HG03108 (cell line): ENCODE measurements at regions not wholly inside any gene's neighbourhood (a gene's known extent, or its start where the extent isn't known, plus 50 kb on each side); places are given as distances from the start of the nearest gene placed in this dataset.
"Not testable (repeated sequence)": the region's sequence is repeated elsewhere in the genome, so short reads cannot be mapped to it uniquely, and the experiment has no call there.

Experiments
- ATAC-seq: cut with Tn5 transposase; IDR thresholded peaks from one replicate; pipeline ENCODE4 v1.9.1; 2021; ENCODE audit warnings: moderate library complexity; ENCODE audit not compliant: unreplicated experiment

DNA sequence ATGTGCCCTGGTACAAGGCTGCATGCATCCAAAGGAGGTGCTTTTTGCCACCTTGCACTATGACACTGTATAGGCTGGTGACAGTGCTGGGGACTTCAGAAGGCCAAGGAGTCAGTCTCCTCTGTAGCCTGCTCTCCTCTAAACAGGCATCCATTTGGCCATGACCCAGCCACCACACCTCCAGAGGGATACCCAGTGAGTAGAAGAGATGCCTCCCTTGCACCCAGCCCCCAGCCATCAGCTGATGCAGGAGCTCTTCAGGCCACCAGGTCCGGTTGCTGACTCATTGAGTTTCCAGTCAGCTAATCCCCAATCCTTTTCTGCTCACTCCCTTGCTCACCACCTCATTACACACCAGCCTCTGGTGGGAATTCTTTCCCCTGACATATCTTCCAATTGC is 99.8 kb downstream of the PJA1 start:
- no peak for ATAC-seq

DNA sequence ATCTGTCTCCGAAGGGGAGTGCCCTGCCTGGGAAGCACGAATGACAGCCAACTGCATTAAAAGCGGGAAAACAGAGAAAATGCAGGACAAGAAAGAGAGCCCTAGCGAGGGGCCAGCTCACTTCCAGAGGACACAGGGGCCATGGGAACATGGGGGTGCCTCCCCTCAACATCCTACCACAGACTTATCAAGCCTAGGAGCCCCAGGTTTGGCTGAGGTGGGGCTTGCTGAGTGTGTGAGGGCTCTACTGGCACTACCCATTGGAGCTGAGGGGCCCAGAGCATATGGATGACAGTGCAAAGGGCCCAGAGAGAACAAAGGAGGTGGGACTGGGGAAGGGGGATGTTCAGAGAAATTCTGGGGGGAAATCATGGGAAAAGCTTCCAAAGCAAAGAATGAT is 101.8 kb downstream of the PJA1 start:
- no peak for ATAC-seq

DNA sequence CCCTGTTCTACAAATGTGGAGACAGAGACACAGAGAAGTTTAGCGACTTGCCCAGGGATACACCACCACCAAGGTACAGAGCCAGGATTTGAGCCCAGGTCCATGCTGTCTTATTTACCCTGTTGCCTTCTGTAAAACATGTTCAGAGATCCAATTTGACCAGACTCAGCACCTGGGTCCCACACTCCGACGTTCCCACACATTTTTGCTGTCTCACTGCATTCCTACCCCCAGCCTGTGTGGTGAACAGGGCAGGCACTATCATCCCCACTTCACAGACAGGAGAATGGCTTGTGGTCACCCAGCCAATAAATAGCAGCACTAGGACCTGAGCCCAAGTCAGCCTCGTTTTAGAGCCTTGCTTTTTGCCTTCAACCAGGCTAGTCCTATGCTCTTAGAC is 102.8 kb downstream of the PJA1 start:
- ATAC-seq, result no peak

DNA sequence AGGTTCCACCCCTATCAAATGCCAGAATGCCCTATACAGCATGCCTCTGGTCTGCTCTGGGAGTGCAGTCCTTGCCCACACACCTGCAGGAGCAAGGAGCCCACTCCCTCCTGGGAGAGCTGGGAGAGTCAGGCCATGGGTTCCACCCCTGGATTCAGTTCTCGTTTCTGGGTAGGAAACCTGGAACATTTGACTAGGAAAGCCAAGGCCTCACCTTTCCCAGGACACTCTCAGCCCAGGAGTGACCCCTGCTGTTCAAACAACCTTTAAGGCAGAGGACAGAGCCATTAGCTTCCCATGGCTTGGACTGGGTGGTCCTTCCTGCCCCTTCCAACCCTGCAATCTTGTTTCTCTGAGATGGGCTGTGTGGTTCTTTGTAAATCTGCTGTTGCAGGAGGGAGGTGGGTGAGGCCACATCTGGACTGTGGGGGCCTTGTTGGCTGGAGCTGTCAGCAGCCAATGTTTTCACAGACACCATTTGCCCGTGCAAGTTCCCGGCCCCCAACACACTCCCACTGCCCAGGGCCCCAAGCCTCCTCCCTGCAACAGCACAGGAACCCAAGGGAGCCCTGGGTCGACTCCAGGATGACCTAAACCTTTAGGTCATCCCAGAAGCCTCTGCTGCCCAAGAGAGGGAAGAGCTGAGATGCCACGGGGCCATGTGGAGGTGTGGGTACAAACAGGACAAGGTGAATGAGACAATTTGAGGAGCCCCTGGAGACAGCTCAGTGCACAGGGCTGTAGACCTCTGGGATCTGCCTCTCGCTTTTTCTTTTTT is 104.4 kb downstream of the PJA1 start:
- no peak for ATAC-seq

DNA sequence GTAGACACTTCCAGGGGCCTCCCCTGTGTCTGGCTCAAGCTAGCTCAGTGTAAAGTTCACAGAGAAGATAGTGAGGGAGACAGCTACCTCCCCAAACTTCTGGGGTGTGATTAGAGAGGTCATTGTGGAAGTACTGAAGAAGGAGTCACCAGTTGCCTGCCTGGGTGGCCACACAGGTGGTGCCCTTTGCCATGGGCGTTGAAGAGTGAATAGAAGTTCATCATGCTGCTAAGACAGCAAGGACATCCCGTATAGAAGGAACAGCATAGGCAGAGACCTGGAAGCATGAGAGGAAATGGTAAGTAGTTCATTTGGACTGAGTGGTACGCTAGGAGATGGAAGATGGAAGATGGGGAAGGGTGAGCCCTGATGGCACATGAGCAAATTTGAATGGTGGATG is 110.1 kb downstream of the PJA1 start:
- no peak for ATAC-seq

DNA sequence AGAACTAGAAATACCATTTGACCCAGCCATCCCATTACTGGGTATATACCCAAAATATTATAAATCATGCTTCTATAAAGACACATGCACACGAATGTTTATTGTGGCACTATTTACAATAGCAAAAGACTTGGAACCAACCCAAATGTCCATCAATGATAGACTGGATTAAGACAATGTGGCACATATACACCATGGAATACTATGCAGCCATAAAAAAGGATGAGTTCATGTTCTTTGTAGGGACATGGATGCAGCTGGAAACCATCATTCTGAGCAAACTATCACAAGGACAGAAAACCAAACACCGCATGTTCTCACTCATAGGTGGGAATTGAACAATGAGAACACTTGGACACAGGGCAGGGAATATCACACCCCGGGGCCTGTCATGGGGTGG is 110.8 kb downstream of the PJA1 start:
- ATAC-seq, result not testable (repeated sequence)

DNA sequence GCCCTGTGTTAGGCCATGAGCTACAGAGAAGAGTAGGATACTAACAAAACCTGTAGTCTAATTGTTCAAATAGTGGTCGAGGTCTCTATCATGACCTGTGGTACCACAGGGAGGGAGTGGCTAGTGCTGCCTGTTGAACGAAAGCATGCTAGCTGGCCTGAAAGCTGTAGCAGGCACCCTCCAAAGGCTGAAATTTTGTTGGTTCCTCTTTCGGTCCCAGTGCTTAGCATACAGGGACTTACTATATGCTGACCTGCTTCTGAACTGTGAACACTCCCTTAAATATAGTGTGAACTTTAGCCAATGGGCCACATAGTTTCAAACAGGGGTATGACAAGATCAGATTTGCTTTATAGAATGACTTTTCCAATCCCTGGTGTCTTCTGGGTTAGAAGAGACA is 113.4 kb downstream of the PJA1 start:
- no peak for ATAC-seq

DNA sequence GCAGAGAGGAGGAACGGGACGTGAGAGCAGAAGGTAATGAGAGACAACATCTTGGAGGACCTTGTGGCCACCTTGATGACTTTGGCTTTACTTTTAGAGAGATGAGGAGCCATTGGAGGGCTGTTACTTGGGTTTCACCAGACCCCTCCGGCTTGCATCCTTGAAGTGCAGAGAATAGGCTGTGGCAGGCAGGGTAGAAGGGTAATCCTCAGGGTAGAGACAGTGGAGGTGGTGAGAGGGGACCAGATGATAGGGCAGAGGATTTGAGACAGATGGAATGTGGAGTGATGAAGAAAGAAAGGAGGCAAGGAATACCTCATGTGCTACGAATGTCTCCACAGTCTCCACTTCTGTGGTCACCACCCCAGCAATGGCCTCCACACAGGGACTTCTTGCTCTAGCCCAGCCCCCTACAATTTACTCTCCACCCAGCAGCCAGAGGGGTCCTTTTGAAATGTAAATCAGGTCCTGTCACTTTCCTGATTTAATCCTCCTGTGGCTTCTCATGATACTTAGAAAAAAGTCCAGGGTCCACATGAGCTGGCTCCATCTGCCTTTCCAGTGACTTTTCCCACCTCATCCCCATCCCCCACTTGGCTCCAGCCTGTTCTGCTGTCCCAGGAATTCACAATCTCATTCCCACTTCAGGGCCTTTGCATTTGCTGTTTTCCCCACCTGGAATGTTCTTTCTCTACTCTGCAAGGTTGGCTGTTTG is 115.0 kb downstream of the PJA1 start:
- no peak for ATAC-seq

DNA sequence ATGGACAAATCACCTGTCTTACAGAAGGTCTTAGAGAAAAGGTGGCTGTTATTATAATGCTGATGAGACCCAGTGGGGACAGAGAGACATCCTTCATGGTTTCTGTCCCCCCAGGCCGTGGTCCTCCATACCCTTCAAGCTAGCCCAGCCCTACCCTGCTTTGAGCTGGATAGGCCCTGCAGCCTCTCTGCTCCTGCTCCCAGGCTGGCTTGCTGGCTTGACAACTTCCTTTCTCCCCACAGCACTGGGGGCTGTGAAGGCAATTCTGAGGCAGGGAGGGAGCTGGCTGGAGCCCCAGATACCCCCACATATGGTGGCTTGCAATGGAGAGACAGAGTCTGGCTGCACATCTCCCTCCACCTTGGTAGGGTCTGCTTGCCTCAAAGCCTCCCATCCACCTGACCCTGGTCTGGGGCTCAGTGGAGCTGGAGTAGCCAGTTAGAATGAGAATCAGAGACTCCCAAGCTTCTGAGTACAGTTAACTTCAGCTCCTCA is 118.2 kb downstream of the PJA1 start:
- no peak for ATAC-seq

DNA sequence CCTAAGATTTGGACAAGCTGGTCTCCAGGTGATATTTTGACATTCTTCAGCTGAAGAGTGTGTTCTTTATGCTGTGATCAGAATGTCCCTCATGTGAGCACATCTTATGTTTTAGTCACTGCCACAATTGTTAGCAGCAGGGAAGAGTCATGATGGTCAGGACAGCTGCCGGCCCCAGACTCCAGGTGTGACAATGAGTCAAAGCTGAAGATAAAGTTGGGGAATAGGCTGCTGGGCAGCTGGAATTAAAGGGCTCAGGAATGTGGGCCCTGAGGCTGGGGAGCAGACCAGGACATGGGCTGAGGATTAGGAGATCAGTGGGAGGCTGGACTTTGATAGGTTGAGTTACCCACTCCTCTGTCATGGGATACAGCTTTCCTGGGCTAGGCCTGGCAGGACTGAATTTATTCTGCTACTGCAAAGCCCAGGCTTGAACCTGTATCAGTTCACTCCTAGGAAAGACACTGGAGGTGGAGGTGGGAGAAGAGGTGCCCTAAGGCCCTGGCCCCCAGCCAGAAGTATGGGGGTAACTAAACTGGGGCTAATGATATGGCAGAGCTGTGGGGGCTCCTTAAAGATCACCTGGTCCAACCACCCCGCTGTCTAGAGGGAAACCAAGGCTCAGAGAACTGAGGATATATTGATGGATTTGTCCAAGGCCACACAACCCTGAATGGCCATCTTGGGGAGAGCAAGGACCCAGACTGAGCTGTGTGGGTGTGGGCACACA is 119.5 kb downstream of the PJA1 start:
- ATAC-seq, result no peak

DNA sequence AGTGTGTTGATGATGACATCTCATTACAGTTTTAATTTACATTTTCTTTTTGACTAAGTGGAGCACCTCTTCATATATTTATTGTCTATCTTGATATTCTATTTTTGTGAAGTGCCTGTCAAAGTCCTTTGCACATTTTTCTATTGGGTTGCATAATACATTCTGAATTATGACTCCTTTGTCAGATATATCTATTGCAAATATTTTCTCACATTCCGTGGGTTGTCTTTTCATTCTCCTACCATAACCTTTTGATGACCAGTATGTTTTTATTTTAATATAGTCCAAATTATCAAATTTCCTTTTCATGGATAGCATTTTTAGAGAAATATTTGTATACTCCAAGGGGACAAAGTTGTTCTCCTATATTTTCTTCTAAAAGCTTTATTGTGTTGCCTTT is 126.4 kb downstream of the PJA1 start:
- ATAC-seq, result no peak

DNA sequence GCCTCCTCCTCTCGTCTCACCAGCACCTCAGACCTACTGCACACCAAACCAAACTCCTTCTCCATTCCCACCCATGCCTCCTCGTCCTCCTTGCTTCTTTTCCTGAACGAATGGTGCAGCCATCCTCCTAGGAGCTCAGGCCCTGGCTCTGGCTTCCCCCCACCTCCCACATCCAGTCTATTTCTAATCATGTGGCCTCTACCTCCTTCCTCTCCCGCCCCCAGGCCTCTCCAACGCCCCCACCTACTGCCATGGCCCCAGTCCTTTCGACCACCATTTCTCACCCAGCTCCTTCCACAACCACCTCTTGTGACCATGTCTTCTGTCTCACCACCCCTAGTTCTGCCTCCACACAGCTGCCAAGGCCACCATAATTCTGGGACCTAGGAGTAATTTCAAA is 127.1 kb downstream of the PJA1 start:
- no peak for ATAC-seq

DNA sequence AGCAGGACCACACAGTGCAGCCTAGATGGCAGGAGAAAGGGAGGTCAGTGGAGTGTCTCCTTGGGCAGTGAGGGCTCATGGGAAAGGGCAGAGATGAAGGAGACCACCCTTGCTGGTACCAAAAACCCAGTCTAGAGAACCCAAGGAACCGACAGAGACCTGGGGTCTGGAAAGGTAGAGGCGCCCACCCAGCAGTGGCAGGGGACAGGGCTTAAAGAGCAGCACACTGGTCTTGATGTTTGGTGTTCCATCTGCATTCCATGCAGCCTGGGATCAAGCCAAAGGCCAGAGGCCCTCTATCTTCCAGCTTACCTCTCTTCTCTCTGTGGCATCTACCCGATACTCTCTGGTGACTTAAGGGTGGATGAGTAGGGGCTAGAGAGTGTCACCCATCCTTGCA is 127.5 kb downstream of the PJA1 start:
- ATAC-seq, result no peak

DNA sequence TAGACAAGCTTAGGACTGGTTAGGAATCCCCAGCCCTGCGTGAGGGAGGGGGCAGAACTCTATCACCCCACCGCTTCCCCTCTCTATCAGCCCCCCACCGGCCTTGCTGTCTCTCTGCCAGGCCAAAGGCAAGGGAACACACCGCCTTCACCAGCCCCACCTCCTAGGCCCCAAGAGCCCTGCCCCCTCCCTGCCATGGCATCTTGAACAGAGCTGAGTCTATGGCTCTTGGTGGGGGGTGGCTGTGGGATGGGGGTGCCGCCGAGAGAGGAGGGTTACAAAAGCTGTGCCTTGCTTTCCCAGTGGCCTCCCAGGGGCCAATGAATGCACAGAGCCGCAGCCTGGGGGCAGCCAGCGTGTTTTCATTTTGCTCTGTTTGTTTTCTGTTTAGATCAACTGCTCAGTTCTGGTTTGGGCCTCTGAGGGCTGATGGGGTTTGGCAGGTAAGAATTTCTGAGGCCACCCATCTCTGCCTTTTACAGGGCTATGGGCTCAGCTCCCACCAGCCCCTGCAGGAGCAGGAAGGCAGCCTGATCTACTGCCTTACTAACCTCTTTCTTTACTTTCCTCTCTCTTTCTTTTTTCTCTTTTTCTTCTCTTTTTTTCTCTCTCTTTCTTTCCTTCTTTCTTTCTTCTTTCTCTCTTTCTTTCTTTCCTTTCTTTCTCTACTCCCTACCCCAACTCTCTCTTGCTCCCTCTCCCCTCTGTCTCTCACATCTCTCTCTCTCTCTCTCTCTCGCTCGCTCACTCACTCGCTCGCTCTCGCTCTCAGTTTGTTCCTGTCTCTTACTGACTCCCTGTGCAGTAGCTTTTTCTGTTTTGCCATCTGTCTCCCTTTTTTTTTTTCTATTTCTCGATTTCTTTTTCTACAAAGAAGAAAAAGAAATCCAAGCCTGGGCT is 128.3 kb downstream of the PJA1 start:
- ATAC-seq, result no peak

DNA sequence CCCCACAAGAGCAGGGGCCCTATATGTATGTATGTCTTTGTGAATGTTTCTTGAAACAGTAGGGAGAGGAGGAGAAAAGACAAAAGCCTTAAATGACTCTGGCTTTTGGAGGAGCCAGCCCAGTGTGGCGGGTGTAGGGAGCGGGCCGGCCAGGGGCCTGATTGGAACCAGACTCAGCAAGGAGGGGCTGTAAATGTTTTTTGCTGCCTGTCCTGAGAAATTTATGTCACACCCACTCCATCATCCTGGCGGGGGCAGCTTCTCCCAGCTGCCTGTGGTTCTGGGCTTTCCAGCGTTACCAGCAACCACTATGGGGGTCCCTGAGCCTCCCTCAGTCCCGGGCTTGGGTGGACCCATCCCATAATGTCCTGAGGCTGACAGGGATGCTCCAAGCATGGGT is 130.8 kb downstream of the PJA1 start:
- ATAC-seq, result no peak

DNA sequence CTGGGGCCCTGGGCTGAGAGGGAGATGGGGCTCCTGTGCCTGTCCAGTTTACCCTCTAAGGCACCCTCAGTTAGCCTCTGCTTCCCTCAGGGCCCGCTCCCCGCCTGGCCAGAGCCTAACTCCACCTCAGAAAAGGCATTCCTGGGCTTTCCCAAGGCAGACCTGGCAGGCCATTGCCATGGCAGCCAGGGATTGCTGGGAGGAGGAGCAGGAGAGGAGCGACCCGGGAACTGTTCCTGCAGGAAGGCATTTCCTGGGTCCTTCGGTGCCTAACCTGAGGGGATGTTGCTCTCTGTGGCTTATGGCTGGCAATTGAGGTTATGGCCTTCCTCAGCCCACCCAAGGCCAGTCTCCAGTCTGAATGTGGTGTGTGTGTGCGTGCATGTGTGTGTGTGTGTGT is 131.3 kb downstream of the PJA1 start:
- no peak for ATAC-seq

DNA sequence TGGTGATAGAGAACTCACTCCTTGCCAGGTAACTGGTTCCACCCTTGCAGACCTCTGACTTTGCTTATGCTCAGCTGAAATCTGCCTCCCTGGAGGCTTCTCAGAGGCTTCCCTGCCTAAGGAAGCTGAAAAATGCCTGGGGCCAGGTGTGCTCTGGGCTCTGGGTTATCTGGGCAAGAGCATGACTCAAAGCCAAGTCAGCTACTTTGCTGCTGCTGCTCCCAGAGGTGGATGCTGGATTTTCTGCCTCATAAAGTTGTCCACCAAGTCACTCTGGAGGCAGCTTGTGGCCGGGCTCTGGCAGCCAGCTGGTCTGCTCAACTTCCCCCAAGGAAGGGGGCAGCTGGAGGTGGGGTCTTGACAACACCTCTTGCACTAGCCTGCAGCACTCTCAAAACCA is 132.7 kb downstream of the PJA1 start:
- ATAC-seq, result no peak

DNA sequence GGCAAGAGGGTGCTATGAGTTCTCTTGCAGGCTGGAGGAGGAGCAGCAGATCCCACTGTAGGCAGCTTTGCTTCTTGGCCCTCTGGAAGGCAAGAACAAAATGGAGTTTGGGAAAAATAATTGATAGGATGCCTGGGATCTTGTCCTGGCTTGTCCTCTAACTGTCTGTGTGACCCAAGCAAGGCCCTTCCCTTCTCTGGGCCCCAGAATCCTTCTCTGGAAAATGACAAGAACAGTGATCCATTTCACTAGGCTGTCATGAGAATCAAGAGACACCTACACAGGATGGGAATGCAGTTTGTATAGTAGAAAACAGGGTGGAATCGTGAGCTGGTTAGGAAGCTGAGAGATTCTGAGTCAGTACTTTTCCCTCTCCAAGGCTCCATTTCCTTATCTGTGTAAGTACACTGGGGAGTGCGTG is 133.3 kb downstream of the PJA1 start:
- ATAC-seq, result no peak

DNA sequence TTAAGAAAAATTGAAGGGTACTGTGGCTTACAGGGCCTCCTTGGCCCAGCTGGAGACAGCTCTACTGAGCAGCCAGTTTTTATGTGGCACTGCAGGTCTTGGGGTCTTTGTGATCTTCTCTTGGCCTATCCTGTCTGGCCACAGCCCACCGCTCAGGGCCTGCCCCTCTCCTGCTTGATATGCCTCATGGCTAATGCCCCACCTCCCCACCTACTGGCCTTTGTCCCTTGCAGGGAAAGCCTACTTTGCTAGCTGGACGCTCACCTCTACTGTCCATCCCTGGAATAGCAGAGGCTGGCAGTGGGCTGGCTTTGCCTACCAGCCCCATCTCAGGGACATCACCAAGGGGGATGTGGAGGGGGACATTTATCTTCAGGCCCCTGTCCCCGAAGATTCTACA is 134.1 kb downstream of the PJA1 start:
- ATAC-seq, result no peak

DNA sequence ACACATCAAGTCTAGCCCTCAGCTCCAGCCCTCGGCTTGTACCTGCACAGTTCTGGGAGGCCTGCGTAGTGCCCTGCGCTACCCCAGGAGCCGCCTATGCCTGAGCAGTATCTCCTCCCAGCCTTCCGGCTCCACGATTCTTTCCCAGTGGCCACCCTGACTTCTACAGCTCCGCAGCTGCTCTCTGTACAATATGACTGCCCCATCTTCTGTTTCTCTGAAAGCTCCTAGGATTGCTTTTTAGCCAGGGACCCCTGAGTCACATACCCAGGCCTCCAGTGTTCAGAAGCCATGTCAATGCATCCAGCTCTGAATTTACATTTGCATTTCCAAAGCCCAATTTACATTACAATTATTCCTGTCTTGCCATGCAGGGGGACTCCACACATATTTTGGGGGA is 135.5 kb downstream of the PJA1 start:
- no peak for ATAC-seq

DNA sequence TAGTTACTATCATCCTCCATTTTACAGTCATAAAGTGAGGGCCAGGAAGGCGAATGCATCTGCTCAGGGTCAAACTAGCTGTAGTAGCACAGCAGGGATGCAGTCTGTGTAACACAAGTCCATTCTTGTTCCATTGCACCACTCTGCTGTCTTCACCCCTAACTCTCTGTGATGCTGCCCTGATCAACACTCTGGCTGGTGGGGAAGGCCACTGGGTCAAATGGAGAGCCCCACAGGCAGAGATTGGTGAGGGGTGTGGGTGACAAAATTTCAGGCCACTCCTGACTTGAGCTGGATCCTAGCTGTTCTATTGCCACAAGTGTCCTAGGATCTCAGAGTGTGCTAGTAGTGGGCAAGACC is 136.5 kb downstream of the PJA1 start:
- ATAC-seq, result peak; percentile 16
